Stimulated activated CD8-positive, alpha-beta memory T cell treated with anti-CD3 and anti-CD28 coated beads, Interleukin-7, amount 100 ng/mL, for 24 hours (primary cell): ENCODE measurements at regions not wholly inside any gene's neighbourhood (a gene's known extent, or its start where the extent isn't known, plus 50 kb on each side); places are given as distances from the start of the nearest gene placed in this dataset.
"Not testable (repeated sequence)": the region's sequence is repeated elsewhere in the genome, so short reads cannot be mapped to it uniquely, and the experiment has no call there.

Experiments used
- DNase-seq: peaks from one replicate; pipeline ENCODE4 v3.0.0-alpha.2; 2020; ENCODE audit warnings: low read depth

DNA sequence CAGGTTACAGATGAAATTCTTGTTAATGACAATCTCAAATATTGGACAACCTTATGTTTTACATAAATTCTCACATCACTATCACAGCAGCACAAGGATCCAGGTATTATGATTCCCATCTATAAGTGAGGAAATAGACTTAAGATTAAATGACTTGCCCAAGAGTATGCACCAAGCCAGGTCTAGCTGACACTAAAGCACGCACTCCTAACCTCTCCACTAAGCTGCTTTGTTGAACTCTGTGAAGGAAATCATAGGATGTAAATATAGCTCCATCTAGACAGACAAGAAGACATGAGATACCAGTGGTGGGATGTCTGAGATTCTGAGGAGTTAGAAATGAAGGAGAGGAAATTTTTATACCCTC lies 87.9 kb downstream of the PHLDA1 start:
- DNase-seq, result no peak

DNA sequence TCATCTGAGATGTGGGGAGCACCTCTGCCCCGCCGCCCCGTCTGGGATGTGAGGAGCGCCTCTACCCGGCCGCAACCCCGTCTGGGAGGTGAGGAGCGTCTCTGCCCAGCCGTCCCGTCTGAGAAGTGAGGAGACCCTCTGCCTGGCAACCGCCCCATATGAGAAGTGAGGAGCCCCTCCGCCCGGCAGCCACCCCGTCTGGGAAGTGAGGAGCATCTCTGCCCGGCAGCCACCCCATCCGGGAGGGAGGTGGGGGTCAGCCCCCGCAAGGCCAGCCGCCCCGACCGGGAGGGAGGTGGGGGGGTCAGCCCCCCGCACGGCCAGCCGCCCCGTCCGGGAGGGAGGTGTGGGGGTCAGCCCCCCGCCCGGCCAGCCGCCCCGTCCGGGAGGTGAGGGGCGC lies 89.9 kb downstream of the PHLDA1 start:
- DNase-seq, result not testable (repeated sequence)

DNA sequence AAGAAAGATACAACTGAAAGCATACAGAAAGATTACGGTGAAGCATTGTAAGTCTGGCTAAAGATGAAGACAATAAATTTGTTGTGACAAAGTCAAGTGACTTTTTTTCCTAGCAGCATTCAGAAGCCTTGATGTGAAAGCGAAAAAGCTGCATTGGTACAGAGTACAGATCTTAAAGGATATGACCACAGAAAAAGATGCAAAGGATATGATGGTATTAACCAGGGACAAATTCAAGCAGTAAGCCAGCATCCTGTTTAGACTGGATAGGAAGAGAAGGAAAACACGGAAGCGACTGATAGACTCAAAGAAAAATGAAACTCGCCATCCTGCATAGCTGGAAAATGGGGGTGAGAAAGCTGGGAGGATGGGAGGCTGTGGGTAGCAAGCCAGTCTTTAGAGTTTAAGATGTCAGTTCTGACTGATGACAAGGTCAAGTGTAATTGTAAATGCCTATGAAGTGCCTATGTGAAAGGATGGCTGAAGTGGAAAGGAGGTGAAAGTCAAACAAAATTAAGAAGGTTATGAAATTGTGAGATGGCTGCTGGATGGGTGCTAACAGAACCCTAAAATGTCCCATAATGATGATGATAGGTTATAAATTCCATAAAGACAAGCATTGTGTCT lies 92.4 kb downstream of the PHLDA1 start:
- DNase-seq, result no peak

DNA sequence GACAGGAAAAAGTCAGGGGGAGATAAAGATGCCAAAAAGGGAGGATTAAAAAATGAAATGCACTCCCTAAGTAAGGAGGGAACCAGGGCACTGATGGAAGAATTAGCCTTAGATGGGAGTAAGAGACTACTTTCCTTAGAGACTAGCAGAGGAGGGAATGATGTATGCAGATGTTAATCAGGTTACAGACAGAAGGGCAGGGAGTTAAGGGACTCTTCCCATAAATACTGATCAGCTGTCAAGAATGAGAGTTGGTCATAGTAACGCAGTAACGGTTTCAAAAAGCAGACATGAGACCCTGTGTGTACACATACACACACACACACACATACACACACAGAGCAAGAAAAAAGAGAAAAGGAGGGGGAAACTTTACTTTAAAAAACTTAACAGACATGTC lies 93.4 kb downstream of the PHLDA1 start:
- no peak for DNase-seq

DNA sequence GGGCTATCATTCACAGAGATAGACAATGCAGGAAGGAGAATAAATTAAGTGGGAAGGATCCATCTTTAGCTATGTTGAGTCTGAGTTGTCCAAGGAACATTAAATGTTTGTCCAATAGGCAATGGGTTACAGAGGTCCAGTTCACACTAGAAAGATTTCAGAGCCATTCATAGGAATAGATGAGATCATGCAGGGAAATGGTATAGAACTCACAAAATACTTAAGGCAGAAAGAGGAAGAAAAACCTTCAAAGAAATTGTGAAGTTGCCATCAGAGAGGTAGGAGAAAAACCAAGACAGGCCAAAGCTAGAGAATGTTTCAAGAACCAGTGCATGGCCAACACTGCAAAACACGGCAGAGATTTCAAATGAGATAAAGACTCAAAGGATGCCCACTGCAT lies 94.1 kb downstream of the PHLDA1 start:
- DNase-seq, result no peak

DNA sequence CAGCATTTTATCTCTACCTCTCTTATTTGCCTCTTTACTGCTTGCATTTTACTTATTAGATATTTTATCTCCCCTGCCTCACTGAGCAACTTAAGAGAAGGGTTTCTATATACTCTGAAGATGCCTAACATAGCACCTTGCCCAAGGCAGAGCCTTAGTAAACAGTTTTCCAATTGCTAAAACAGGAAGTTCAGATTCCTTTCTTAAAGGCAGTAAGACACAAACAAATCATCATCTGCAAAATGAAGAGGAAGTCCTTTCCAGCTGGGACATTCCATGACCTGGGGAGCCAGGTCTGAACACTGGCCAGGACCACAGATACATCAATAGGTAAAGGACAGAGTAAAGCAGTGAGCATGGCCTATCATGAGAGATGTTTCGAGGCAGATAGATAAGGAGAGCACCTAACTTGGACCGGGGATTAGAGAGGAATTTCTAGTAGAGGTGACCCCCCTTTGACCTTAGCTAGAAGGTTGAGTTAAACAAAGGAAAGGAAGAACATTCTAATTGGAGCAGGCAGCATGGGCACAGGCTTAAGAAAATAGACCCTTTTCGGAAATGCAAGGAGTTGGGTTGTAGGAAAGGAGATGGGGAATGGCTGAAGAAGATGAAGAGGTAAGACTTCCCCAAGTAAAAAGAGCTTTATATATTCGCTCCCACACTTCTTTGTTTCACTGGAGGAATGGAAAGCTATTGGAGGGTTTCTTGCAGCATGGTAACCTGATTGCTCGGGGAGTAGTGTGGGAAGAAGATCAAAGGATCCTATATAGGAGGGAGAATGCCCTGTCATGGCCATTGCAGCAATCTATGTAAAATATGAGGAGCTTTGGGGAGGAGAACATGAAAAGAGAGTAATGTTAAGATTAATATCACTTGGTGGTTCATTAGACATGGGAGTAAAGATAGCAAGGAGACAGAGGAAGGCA lies 94.8 kb downstream of the PHLDA1 start:
- no peak for DNase-seq

DNA sequence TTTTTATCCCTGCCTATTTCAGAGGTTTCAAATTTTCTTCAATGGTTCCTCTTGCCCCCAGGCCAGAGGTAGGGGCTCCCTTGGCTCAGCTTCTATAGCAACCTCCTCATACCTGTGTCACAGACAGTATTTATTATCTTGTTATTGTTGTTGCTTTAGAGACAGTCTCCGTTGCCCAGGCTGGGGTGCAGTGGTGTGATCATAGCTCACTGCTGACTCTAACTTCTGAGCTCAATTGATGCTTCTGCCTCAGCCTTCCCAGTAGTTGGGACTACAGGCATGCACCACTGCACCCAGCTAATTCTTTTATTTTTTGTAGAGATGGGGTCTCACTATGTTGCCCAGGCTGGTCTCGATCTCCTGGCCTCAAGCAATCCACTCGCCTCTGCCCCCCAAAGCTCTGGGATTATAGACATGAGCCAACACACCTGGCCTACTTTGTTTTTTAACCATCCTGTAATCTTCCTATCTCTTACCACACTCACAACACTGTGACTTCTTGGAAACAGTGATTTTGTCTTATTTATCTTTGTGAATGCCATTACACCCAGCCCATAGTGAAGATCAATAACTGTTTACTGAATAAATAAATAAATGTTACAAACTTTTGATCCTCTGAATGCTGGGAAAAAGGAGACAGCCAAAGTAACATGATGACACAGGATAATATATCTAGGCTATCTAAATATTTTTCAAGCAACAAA lies 95.9 kb downstream of the PHLDA1 start:
- DNase-seq, result no peak

DNA sequence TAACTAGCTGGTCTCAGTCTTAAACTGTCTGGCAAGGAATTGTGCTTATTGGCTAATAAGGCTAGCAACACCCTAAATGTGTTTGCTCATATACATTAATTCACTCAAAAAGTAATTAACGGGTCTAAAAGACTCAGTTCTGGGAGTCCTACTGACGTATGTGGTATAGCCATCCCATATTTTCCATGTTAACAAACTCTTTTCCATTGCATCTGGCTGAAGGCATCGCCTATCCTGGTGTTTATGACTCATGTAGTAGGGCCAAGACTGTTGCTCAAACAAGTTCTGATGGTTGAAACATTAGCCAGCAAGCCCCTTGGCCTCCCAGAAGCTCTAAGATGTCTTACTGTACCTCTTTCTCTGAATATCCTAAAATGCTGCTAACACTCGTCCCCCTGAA lies 98.5 kb downstream of the PHLDA1 start:
- DNase-seq, result no peak

DNA sequence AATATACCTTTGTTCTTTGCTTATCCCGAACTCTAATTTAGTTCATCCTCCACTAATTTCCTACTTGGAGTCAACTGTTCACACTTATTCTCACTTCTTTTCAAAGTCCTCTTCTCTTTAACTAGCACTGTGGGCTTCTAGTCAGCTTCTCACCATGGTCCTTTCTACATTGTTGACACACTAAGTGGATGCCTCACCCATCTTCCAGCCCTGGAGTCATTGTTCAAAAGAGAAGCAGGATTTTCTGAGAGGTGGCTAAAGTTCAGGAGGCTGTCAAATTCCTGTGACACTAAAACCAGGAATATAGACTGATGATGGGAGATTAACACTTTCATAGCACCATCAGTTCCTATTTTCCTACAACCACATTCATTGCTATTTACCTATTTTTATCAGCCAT lies 99.3 kb downstream of the PHLDA1 start:
- DNase-seq, result no peak

DNA sequence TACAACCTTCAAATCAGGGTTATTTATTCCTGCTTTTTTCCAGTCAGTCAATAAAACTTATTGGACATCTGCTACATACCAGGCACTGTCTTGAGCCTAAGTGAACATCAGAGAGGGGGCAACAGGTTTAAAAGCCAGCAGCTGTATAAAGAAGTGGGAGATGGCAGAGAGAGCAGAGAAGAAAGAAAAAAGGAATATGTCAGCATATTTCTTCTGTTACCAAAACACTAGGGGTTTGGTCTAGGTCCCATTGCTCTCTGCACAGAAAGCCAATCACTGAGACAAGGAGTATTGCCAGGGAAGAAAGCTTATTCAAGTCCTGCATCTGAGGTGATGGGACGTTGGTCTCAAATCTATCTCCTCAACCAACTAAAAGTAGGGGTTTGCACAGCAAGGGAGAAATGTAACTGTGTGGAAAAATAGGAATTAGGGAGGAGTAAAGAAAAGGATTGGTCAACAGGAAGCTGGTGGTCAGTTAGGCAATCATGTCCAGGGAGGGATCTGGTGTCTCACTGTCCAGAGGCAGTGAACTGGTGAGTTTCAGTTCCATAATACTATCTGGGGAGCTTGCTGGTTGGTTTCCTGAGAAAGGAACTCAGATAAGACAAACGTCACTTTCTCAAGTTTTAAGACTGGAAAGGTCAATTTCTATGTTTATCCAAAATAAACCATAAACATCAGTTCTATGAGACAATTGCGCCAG lies 107.5 kb downstream of the PHLDA1 start:
- no peak for DNase-seq

DNA sequence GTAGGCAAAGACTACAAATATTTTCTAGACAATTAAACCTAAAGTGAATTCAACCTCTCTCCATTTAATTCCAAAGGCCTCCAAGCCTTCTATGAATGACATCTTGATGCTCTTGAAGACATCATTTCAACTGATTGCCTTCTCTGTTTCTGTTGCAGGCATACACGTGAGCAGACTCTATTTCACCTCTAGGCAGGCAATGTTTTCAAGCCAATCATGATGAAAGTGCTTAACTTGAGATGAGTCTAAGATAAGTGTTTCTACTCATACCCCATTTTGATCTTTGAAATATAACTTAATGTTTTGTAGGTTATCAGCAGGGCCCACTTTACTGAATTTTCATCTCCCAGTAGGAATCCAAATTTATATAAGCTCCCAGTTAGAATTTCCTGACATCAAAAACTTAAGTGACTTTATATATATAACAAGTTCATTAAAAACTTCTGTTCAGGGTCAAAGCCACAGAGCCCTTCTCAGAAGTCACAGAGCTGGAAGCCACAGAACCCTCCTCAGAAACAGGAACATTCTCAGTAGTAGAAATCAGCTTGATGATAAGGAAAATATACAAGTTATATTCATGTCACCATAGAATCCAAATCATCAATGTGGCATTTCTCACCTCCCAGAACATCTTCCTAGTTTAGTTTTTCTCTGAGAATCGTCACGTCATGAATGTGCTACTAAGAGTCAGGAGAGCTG lies 108.5 kb downstream of the PHLDA1 start:
- DNase-seq, result no peak

DNA sequence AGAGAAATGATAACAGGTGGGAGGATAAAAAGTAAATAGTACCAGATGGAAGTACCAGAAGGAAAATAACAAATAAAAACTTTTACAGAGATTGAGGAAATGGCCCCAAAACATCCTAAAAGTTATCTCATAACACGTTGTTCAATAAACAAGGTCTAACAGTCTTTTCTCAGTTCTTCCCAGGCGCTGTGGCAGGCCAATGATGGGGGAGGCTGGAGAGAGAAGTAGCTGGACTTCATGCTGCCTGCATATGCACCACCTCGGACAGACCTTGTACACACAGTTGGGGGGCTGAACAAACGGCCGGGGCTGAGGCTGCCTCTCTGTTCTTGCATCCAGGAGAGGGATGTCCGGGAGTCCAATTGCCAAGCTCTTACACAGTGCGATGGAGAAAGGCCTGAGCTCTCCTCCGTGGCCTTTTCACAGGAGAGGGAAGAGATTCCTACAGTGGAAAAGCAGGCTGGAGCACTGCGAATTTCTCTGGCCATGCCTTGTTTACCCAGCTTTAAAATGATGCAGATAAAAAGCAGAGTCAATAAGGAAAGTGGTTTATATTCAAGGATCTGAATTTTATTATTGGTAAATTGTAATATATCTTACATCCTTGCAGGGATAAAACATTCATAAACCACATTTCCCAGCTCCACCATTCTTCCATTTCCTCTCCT lies 109.8 kb downstream of the PHLDA1 start:
- no peak for DNase-seq

DNA sequence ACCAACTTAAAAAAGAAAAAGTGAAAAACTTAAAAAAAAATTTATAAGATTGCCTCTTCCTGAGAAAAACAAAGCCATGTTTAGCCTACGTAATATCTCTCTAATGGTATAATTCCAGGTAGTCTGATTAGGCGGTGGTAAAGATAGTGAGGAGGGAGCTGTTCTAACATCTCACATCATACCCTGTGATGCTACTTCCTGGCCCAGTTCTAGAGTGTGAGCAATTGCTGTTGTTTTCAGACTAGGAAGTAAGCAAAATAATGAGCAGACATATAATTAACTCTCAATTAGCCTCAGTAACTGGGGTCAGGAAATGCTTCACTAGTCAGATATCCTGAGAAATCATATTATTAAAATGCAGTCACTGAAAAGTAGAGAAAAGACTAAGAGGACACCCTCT lies 113.9 kb downstream of the PHLDA1 start:
- DNase-seq, result no peak

DNA sequence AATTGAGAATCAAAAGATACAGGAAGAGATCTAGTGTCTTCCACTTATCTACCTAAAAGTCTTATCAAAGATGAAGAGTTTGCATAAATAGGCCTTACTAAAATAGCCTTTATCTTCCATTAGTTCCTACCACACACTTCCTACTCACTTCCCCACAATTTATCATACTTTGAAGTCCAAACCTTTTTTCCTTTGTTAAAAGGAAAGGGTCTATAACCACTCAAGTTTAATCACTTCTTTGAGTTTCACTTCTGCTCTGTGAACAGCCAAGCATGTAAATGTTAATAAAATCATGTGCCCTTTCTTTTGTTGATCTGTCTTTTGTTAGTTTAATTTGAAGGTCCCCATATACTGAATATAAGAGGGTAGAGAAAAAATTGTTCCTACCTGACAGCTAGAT lies 114.5 kb downstream of the PHLDA1 start:
- DNase-seq, result no peak

DNA sequence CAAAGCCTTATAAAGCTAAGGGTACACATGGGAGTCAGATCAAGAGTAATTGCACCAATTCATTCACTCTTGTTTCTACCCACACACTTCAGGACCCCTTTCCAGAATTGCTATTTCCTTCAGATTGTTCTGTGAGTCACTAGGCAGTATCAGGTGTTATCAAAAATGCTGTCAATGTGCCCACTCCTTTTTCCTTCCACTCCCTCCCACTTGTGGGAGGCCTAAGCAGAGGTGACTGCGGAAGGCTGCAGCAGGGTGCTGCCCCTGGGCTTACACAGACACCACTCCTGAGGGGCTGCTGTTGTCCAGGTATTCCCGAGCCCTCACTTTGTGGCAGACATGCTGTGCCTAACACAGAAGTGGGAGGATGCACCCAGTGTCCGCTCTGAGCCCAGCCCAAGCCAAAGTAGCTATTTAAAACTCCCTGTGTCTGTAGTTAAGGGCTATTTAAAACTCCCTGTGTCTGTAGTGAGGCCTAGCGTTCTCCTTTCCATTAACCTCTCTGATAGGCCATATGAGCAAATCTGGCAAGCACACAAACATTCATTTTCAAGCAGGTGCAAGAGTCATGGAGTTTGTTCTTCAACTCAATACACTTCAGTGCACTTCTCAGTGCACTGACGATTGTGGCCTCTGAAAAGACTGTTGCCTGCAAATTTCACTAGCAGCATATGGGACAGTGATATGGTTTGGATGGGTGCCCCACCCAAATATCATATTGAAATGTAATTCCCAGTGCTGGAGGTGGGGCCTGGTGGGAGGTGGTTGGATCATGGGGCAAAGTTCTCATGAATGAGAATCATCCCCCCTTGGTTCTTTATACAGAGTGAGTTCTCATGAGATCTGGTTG lies 117.8 kb downstream of the PHLDA1 start:
- DNase-seq, result no peak

DNA sequence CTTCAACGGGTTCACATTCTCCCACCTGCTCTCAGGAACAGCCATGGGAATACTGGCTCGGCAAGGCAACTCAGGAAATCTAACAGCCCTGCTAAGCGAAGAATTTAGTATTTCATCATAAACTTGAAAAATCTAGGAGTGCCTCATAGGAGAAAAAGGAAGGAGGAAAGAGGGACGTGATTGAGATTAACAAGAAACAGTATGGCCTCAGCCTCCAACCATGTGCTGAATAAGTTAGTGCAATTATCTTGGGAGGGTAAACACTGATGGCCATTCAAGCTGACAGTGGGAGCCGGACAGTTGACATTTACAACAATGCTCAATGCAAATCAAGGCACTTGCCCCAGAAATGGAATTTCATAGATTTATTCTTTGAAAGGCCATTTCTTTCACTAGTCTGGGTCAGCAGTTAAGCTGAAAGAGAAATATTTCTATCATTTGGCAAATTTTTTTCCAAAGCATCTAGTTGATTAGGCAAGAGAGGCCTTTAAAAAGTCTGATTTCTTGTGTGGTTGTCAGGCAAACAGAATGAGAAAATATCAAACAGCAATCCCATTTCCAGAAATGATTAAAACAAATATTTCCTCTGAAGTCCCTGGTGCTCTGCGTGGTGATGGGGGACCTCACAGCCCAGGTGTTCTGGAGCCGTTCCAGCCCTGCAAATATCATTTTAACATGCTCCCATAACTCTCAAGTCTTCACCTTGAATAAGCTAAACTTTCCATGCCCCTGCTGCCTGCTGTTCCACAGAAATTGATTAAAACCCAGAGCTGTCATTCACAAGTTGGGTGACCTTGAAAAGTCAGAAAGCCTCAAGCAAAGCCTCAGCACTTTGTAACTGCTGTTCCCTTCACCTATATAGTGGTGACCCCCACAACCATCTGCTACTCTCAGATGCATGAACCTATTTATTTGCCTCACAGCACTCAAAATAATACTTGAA lies 121.6 kb downstream of the PHLDA1 start:
- no peak for DNase-seq

DNA sequence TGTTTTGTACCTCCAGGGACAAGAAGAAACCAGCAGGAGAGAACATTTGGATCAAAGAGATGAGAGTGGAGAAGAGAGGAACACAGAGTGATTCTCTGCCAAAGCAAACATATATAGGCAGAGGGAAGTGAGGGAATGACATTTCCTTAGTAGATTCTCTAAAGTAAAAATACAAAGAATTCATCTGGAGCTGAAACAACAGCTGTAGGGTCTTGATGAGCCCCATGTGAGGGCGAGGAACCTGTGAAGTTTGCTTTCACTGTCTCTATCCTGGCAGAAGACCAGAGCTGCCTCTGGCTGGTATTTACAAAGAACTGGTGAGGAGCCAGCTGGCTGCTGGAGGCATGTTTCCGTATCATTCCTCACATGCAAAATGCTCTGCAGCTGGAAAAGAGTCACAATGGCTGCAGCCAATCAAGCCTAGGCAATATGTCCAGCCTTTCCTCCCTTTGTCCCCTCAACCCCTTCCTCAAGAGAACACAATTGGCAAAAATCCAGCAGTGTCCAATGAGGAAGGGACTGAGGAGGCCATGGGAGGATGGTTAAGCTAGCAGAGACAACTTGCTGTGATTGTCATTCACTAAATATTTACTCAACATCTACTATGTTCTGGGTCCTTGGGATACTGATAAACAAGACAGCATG lies 122.5 kb downstream of the PHLDA1 start:
- DNase-seq, result no peak

DNA sequence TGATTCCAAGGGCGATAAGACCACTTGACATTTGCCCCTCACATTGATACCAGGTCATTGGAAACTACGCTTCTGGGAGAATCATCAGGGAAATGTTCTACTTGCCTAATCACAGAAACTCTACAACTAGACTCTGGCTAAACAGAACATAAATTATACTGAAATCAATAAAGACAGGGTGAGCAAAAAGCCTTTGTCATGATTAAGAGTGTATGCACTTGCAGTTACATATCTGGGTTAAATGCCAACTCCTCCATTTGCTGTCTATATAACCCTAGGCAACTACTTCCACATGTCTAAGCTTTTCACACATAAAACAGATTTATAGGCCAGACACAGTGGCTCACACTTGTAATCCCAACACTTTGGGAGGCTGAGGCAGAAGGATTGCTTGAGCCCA lies 125.7 kb downstream of the PHLDA1 start:
- DNase-seq, result no peak

DNA sequence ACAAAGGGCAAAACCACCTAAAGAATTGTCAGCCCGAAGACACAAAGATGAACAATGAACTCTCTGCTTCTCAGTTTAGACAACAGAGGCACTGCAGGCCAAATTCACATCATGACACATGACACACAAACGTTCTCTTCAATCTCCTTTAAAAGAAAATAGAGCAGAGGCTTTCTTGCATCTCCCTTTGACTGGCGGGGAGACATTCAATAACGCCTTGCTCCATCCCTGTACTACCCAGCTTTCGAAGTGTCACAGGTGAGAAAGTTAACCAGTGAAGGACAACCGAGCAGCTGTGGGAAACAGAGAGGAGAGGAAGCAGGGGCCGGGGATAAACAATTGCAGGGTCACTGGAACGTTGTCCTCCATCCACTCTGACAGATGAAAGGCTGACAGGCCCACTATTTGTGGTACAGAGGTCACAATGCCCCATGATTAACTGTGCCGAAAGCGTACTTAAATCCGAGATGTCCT lies 130.8 kb downstream of the PHLDA1 start:
- DNase-seq, result no peak
